Keratinocyte (primary cell): ENCODE measurements at regions not wholly inside any gene's neighbourhood (a gene's known extent, or its start where the extent isn't known, plus 50 kb on each side); places are given as distances from the start of the nearest gene placed in this dataset.

Experiments
- DNase-seq: peaks from one replicate; pipeline ENCODE4 v3.0.0-alpha.2; 2011; ENCODE audit warnings: low read depth, missing footprints, low spot score
- FAIRE-seq: peaks from 2 replicates; lab custom pipeline; 2011; peaks lifted over from hg19 to GRCh38; lab: Jason Lieb, UNC
- H2AFZ ChIP-seq: 2 replicates; pipeline ENCODE4 v1.6.0; 2012; ENCODE audit warnings: low read length, control low read depth, inconsistent platforms; ENCODE audit not compliant: control insufficient read depth
- H3K27ac ChIP-seq: 2 replicates; pipeline ENCODE4 v1.5.1; 2011; ENCODE audit warnings: low read length; ENCODE audit not compliant: control insufficient read depth, insufficient read depth
- H3K27me3 ChIP-seq: 3 replicates; pipeline ENCODE4 v1.6.0; 2011; ENCODE audit warnings: low read length; ENCODE audit not compliant: control insufficient read depth, insufficient read depth; ENCODE audit errors: extremely low read depth
- H3K36me3 ChIP-seq, 2 experiments: 2 replicates in 1 of 2; 3 replicates in 1 of 2; pipeline ENCODE4 v1.5.1; 2011; ENCODE audit warnings: low read length in 2 of 2, mild to moderate bottlenecking in 1 of 2; ENCODE audit not compliant: control insufficient read depth in 2 of 2, insufficient read depth in 2 of 2; ENCODE audit errors: extremely low read depth in 1 of 2
- H3K4me1 ChIP-seq: 3 replicates; pipeline ENCODE4 v1.5.1; 2011; ENCODE audit warnings: low read length; ENCODE audit not compliant: control insufficient read depth, insufficient read depth; ENCODE audit errors: extremely low read depth
- H3K4me2 ChIP-seq: 3 replicates; pipeline ENCODE4 v1.6.0; 2011; ENCODE audit warnings: low read depth, low read length; ENCODE audit not compliant: control insufficient read depth, insufficient read depth; ENCODE audit errors: extremely low read depth
- H3K4me3 ChIP-seq, 3 experiments: fragments of 200-600 bp in 1 of 3; sonication (generic) in 1 of 3; 2 replicates in 2 of 3; 3 replicates in 1 of 3; pipeline ENCODE4 v1.5.1; 2011 to 2016; ENCODE audit warnings: low read length in 3 of 3, mild to moderate bottlenecking in 3 of 3, control low read depth in 2 of 3, inconsistent platforms in 1 of 3, low read depth in 1 of 3, mixed read lengths in 1 of 3, mixed run types in 1 of 3, moderate library complexity in 1 of 3; ENCODE audit not compliant: control insufficient read depth in 2 of 3, insufficient read depth in 2 of 3; ENCODE audit errors: extremely low read depth in 1 of 3
- H3K79me2 ChIP-seq: 2 replicates; pipeline ENCODE4 v1.6.0; 2012; ENCODE audit warnings: low read length; ENCODE audit not compliant: control insufficient read depth, insufficient read depth
- H3K9ac ChIP-seq: 3 replicates; pipeline ENCODE4 v1.6.0; 2011; ENCODE audit warnings: low read length; ENCODE audit not compliant: control insufficient read depth, insufficient read depth; ENCODE audit errors: extremely low read depth
- H3K9me1 ChIP-seq: 3 replicates; pipeline ENCODE4 v1.6.0; 2011; ENCODE audit warnings: low read length; ENCODE audit not compliant: control insufficient read depth, insufficient read depth; ENCODE audit errors: extremely low read depth
- H3K9me3 ChIP-seq: 2 replicates; pipeline ENCODE4 v1.5.1; 2012; ENCODE audit warnings: low read depth, low read length; ENCODE audit not compliant: control insufficient read depth
- H4K20me1 ChIP-seq: 3 replicates; pipeline ENCODE4 v1.6.0; 2011; ENCODE audit warnings: low read length; ENCODE audit not compliant: control insufficient read depth, insufficient read depth; ENCODE audit errors: extremely low read depth
- EZH2 ChIP-seq: IDR thresholded peaks from one replicate; pipeline ENCODE4 v1.6.1; 2012; ENCODE audit warnings: inconsistent platforms, mild to moderate bottlenecking, low read length, moderate library complexity
- dilution Hi-C: fragments of 300-500 bp; cut with MboI; formaldehyde crosslinking; loops from one replicate; pipeline ENCODE4 v1.7.0; 2020; ENCODE audit warnings: low sequenced_read_pairs; ENCODE audit not compliant: extremely low pct_ligation_motif_present
- TF ChIP-seq, protein P1 (sequence below), 3 experiments: IDR thresholded peaks in 1 of 3; conservative IDR thresholded peaks in 1 of 3; optimal IDR thresholded peaks in 1 of 3; 2 replicates in 2 of 3; 3 replicates in 1 of 3; pipeline versions ENCODE3 to v1.5.1; 2011; ENCODE audit warnings: low read length in 3 of 3, mild to moderate bottlenecking in 3 of 3, moderate library complexity in 2 of 3, control low read depth in 1 of 3, inconsistent platforms in 1 of 3; ENCODE audit not compliant: insufficient read depth in 2 of 3; ENCODE audit errors: extremely low read depth in 1 of 3

DNA sequence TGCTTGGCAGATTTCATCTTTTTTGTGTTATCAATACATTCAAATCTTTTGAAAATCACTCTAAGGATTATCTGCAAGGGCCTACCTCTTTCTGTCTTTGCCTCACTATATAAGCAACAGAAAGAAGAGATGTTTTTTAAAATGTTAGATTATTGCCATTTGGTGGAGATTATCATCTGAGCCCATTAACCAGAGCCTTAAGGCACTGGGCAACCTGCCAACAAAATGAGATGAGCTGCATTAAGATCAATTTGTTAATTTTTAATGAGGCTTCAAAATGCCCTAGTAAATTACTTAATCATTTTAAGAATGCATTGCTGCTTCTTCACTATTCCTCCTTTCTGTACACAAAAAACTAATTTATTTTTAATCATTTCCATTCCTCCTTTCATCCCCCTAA lies 314.1 kb downstream of the SNX13 start:
- TF ChIP-seq, protein P1, sequence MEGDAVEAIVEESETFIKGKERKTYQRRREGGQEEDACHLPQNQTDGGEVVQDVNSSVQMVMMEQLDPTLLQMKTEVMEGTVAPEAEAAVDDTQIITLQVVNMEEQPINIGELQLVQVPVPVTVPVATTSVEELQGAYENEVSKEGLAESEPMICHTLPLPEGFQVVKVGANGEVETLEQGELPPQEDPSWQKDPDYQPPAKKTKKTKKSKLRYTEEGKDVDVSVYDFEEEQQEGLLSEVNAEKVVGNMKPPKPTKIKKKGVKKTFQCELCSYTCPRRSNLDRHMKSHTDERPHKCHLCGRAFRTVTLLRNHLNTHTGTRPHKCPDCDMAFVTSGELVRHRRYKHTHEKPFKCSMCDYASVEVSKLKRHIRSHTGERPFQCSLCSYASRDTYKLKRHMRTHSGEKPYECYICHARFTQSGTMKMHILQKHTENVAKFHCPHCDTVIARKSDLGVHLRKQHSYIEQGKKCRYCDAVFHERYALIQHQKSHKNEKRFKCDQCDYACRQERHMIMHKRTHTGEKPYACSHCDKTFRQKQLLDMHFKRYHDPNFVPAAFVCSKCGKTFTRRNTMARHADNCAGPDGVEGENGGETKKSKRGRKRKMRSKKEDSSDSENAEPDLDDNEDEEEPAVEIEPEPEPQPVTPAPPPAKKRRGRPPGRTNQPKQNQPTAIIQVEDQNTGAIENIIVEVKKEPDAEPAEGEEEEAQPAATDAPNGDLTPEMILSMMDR (optimal IDR thresholded peaks at IDR 0.05 in 1 of 3, IDR thresholded peaks at IDR 0.05 in 1 of 3, conservative IDR thresholded peaks at IDR 0.05 in 1 of 3; ENCODE audit: extremely low read depth in 1 of 3, insufficient read depth in 2 of 3, low read length in 3 of 3), result no peak
- TF ChIP-seq EZH2, result no peak
- no peaks in the 10 kb centered on the region for H3K9me3 ChIP-seq
- no peak overlapping the region for H3K4me2 ChIP-seq
- H3K79me2 ChIP-seq, result no peaks in the 10 kb centered on the region
- H3K27me3 ChIP-seq, result no peaks in the 10 kb centered on the region
- H3K4me1 ChIP-seq, result peaks cover 6% of the 10 kb centered on the region
- FAIRE-seq (no peak), DNase-seq (no peak)
- no peak overlapping the region for H3K27ac ChIP-seq
- H2AFZ ChIP-seq, result no peak overlapping the region
- H3K9me1 ChIP-seq, result no peaks in the 10 kb centered on the region
- H3K36me3 ChIP-seq, result no peaks in the 10 kb centered on the region
- dilution Hi-C loops, result no loop called here
- H3K9ac ChIP-seq, result no peak overlapping the region
- no peak overlapping the region for H3K4me3 ChIP-seq
- H4K20me1 ChIP-seq, result no peaks in the 10 kb centered on the region

DNA sequence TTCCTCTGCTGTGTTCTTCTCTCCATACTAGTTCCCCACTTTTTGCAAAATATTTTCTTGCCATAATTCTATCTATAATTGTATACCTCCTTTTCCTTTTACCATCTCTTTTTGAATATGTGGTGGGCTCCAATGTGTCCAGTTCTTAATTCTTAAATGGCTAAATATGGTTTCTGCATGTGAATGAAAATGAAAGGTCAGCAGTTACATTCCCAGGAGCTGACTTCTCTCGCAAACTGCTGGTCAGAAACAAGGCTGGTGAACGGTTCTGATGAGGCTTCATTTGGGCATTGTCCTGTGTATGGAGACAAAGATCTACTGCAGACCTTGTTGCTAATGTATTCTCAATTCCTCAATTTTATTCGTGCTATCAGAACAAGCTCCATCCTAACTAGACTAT lies 309.2 kb downstream of the SNX13 start:
- Histone ChIP-seq H3K4me3 (no peak overlapping the region), H3K27me3 (no peaks in the 10 kb centered on the region), H3K9me1 (no peaks in the 10 kb centered on the region), H3K27ac (no peak overlapping the region), H3K36me3 (no peaks in the 10 kb centered on the region), H3K4me2 (no peak overlapping the region), H4K20me1 (no peaks in the 10 kb centered on the region), H3K9ac (no peak overlapping the region), H3K4me1 (peaks cover 4% of the 10 kb centered on the region), H3K79me2 (no peaks in the 10 kb centered on the region), H2AFZ (no peak overlapping the region), H3K9me3 (no peaks in the 10 kb centered on the region)
- FAIRE-seq (no peak), DNase-seq (no peak)
- dilution Hi-C loops, result no loop called here
- TF ChIP-seq, protein P1 (optimal IDR thresholded peaks at IDR 0.05 in 1 of 3, IDR thresholded peaks at IDR 0.05 in 1 of 3, conservative IDR thresholded peaks at IDR 0.05 in 1 of 3; ENCODE audit: extremely low read depth in 1 of 3, insufficient read depth in 2 of 3, low read length in 3 of 3), result no peak
- TF ChIP-seq EZH2, result no peak
